ENCODE measurements at regions not wholly inside any gene's neighbourhood (a gene's known extent, or its start where the extent isn't known, plus 50 kb on each side); places are given as distances from the start of the nearest gene placed in this dataset.

GRCh38 chr10:21311426-21311825, 214.1 kb downstream of the SKIDA1 start:
- H3K9me3 ChIP-seq = no peaks in the 10 kb centered on the region
- peaks cover 0 to 30% of the 10 kb centered on the region in 2 donors for H3K4me1 ChIP-seq
- DNase-seq (ENCODE audit: low spot score) = no peak
- no peak overlapping the region for H3K4me3 ChIP-seq
- no peaks in the 10 kb centered on the region for H3K36me3 ChIP-seq
- TF ChIP-seq, protein P1, sequence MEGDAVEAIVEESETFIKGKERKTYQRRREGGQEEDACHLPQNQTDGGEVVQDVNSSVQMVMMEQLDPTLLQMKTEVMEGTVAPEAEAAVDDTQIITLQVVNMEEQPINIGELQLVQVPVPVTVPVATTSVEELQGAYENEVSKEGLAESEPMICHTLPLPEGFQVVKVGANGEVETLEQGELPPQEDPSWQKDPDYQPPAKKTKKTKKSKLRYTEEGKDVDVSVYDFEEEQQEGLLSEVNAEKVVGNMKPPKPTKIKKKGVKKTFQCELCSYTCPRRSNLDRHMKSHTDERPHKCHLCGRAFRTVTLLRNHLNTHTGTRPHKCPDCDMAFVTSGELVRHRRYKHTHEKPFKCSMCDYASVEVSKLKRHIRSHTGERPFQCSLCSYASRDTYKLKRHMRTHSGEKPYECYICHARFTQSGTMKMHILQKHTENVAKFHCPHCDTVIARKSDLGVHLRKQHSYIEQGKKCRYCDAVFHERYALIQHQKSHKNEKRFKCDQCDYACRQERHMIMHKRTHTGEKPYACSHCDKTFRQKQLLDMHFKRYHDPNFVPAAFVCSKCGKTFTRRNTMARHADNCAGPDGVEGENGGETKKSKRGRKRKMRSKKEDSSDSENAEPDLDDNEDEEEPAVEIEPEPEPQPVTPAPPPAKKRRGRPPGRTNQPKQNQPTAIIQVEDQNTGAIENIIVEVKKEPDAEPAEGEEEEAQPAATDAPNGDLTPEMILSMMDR (IDR thresholded peaks at IDR 0.05) = no peak
- no peak overlapping the region for H3K27ac ChIP-seq
- H3K27me3 ChIP-seq = no peaks in the 10 kb centered on the region

DNA sequence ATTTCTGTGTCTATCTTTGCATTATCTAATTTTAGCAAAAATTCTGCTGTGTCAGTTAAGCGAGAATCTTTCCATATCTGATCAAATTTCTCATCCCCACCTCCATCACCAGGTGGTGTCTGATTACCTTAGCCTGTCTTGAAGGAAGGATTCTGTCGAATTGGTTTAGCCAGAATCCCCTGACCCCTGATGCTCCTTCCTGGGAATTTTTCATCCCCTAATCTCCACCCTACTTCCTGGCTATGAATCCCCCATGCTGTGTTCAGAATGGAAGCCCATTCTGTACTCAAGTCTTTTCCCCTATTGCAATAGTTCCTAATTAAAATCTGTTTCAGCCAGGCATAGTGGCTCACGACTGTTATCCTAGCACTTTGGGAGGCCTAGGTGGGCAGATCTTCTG, 216.1 kb downstream of the SKIDA1 start:
- DNase-seq (ENCODE audit: low spot score) = no peak
- no peaks in the 10 kb centered on the region for H3K36me3 ChIP-seq

GRCh38 chr10:21308946-21309345, 216.5 kb downstream of the SKIDA1 start:
- H3K4me1 ChIP-seq = peaks cover 0 to 6% of the 10 kb centered on the region in 2 donors
- no peaks in the 10 kb centered on the region for H3K36me3 ChIP-seq
- H3K9me3 ChIP-seq = no peaks in the 10 kb centered on the region
- no peak for DNase-seq (ENCODE audit: low spot score)
- TF ChIP-seq, protein P1 (IDR thresholded peaks at IDR 0.05) = no peak
- H3K4me3 ChIP-seq = no peak overlapping the region
- H3K27me3 ChIP-seq = no peaks in the 10 kb centered on the region
- H3K27ac ChIP-seq = no peak overlapping the region

More for the DNA sequence above, 216.1 kb downstream of the SKIDA1 start:
- TF ChIP-seq, protein P1 (IDR thresholded peaks at IDR 0.05) = no peak
- Histone ChIP-seq H3K27ac (no peak overlapping the region), H3K9me3 (no peaks in the 10 kb centered on the region), H3K4me1 (peaks cover 0 to 10% of the 10 kb centered on the region in 2 donors), H3K27me3 (no peaks in the 10 kb centered on the region), H3K4me3 (no peak overlapping the region)

DNA sequence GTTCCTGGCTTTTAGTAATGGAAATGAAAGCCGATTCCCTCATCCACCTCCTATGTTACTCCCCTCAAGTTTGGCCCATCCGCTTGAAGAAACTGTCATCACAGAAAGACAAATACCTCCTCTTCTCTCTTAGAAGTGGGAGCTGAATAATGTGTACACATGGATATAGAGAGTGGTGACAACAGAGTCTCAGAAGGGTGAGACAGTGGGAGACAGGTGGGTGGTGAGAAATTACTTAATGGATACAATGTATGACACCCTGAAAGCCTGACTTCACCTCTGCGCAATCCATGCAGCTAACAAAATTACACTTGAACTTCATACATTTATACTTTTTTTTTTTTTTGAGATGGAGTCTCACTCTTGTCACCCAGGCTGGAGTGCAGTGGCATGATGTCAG, 217.5 kb downstream of the SKIDA1 start:
- no peaks in the 10 kb centered on the region for H3K4me1 ChIP-seq

DNA sequence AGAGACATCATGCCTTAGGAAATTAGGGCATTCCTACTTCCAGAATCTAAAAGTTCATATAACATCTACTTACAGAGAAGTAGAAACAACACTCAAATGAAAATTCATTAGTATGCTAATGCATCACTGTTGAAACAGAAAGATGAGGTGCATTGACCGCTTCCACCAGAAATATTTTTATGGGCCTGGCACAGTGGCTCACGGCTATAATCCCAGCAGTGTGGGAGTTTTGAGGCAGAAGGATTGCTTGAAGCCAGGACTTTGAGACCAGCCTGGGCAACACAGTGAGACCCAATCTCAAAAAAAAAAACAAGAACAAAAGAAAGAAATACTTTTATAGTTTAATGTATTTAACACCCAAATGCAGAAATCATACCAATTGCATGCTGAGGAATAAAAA, 220.9 kb downstream of the SKIDA1 start:
- H3K27ac ChIP-seq = no peak overlapping the region
- H3K27me3 ChIP-seq = no peaks in the 10 kb centered on the region
- no peak overlapping the region for H3K4me3 ChIP-seq
- no peaks in the 10 kb centered on the region for H3K36me3 ChIP-seq
- TF ChIP-seq, protein P1 (IDR thresholded peaks at IDR 0.05) = no peak
- no peaks in the 10 kb centered on the region for H3K4me1 ChIP-seq
- no peaks in the 10 kb centered on the region for H3K9me3 ChIP-seq
- no peak for DNase-seq (ENCODE audit: low spot score)

More for the DNA sequence above, 217.5 kb downstream of the SKIDA1 start:
- H3K27ac ChIP-seq = no peak overlapping the region
- no peaks in the 10 kb centered on the region for H3K36me3 ChIP-seq
- TF ChIP-seq, protein P1 (IDR thresholded peaks at IDR 0.05) = no peak
- no peaks in the 10 kb centered on the region for H3K9me3 ChIP-seq
- DNase-seq (ENCODE audit: low spot score) = no peak
- no peak overlapping the region for H3K4me3 ChIP-seq
- H3K27me3 ChIP-seq = no peaks in the 10 kb centered on the region

- H3K4me3 ChIP-seq = no peak overlapping the region
- no peaks in the 10 kb centered on the region for H3K27me3 ChIP-seq
- H3K4me1 ChIP-seq = no peaks in the 10 kb centered on the region
- no peak overlapping the region for H3K27ac ChIP-seq
- H3K36me3 ChIP-seq = no peaks in the 10 kb centered on the region
- no peak for DNase-seq (ENCODE audit: low spot score)
- TF ChIP-seq, protein P1 (IDR thresholded peaks at IDR 0.05) = no peak
- H3K9me3 ChIP-seq = no peaks in the 10 kb centered on the region
Observed at GRCh38 chr10:21304198-21304597, 221.3 kb downstream of the SKIDA1 start.

Measured in right atrium auricular region (tissue), 2 donors.